ENCODE measurements at regions not wholly inside any gene's neighbourhood (a gene's known extent, or its start where the extent isn't known, plus 50 kb on each side); places are given as distances from the start of the nearest gene placed in this dataset.
"Not testable (repeated sequence)": the region's sequence is repeated elsewhere in the genome, so short reads cannot be mapped to it uniquely, and the experiment has no call there.

DNA sequence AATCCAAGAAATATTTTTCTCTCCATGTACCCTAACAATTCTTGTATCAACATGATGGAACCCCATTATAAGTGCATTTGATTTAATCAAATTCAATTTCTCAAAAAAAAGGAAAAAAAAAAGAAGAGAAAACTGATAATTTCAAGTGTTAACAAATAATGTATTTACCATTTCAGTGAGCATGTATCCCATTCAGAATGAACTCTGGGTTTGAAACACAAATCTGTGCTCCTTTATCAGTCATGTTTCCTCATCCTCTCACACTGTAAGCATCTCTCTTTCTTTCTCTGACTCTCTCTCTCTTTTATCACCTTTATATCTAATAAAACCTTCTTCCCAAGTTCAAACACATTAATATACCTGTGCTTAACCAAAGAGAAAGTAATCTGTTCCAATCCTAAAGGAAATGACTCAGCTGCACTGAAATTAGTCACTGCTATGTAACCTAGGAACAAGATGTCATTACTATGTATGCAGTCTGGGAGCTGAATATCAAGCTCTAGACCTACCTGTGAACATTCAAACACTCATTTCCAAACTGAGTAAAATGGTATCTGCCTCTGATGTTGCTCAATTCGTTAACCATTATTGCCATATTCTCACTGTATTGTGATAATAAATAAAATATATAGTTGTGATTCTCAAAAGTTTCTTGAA lies 135.0 kb upstream of the LRIG3 start:
- no peak for TF ChIP-seq CTCF (conservative IDR thresholded peaks at IDR 0.05; ENCODE audit: low read depth, low read length)
- DNase-seq (ENCODE audit: low read depth) = peak; percentile 71
- no peak overlapping the region for H3K4me3 ChIP-seq (ENCODE audit: low read depth, low read length)

- H3K4me3 ChIP-seq (ENCODE audit: low read depth, low read length); DNase-seq (ENCODE audit: low read depth): not testable (repeated sequence)
These were observed 133.1 kb upstream of the LRIG3 start for GRCh38 chr12:59053266-59053899.

DNA sequence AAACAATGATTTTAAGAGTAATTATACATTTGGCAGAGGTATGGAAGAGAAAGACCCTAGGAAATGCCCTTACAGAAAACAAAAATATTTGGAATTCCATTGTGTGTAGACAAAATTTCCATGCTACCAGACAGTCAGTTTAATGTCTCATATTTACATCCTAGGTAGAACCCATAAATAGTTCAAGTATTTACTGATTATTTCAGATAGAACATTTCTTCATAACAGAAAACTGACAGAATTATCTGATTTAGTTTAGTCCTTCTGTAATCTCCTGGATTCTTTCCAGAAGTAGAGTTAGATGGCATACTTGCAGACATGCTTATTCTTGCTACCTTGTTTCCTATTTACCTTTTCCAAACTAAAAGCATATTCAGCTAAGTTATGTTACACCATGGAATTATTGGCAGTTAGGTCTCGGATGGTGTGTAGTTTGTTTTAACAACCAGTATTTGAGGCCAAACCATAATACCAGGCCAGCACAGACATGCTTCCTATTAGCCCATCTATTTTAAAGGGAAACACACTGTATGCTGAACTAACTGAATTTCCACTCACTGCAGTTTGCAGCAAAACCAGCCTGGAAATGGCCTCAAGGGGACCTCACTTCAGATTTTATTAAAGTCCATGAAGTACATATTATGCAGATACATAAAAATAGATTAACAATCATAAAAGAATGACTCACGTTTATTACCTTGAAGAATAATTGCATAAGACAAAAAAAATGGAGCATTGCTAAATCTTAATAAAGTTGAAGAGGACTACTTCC lies 126.6 kb upstream of the LRIG3 start:
- DNase-seq (ENCODE audit: low read depth) = no peak
- no peak for TF ChIP-seq CTCF (conservative IDR thresholded peaks at IDR 0.05; ENCODE audit: low read depth, low read length)
- H3K4me3 ChIP-seq (ENCODE audit: low read depth, low read length) = no peak overlapping the region

- no peak overlapping the region for H3K4me3 ChIP-seq (ENCODE audit: low read depth, low read length)
- DNase-seq (ENCODE audit: low read depth) = no peak
- no peak for TF ChIP-seq CTCF (conservative IDR thresholded peaks at IDR 0.05; ENCODE audit: low read depth, low read length)
These were observed 124.5 kb upstream of the LRIG3 start for GRCh38 chr12:59044791-59045190.

GRCh38 chr12:59041241-59042121 lies 121.2 kb upstream of the LRIG3 start:
- no peak for TF ChIP-seq CTCF (conservative IDR thresholded peaks at IDR 0.05; ENCODE audit: low read depth, low read length)
- peak; percentile 80 for DNase-seq (ENCODE audit: low read depth)
- no peak overlapping the region for H3K4me3 ChIP-seq (ENCODE audit: low read depth, low read length)

- peak; percentile 52 for DNase-seq (ENCODE audit: low read depth)
These were observed 120.4 kb upstream of the LRIG3 start for GRCh38 chr12:59040656-59041055.

More at GRCh38 chr12:59040656-59041055, 120.4 kb upstream of the LRIG3 start:
- no peak overlapping the region for H3K4me3 ChIP-seq (ENCODE audit: low read depth, low read length)
- TF ChIP-seq CTCF (conservative IDR thresholded peaks at IDR 0.05; ENCODE audit: low read depth, low read length) = no peak

All from epithelial cell of proximal tubule (primary cell).